H9 (cell line): ENCODE measurements at regions not wholly inside any gene's neighbourhood (a gene's known extent, or its start where the extent isn't known, plus 50 kb on each side); places are given as distances from the start of the nearest gene placed in this dataset.

Experiments used
- DNase-seq: peaks from one replicate; pipeline ENCODE4 v3.0.0-alpha.2; 2017
- H2AFZ ChIP-seq: one replicate; pipeline ENCODE4 v1.6.1; 2013; ENCODE audit warnings: mild to moderate bottlenecking, low read length, control low read depth, moderate library complexity
- H2AK5ac ChIP-seq: 2 replicates; pipeline ENCODE4 v1.6.1; 2013; ENCODE audit warnings: low read length, control low read depth, mixed read lengths; ENCODE audit not compliant: insufficient read length
- H2BK120ac ChIP-seq: one replicate; pipeline ENCODE4 v1.6.1; 2013; ENCODE audit warnings: low read depth, mild to moderate bottlenecking, low read length, control low read depth, inconsistent platforms; ENCODE audit not compliant: poor library complexity, severe bottlenecking
- H2BK12ac ChIP-seq: 2 replicates; pipeline ENCODE4 v1.6.1; 2013; ENCODE audit warnings: low read length, control low read depth, mixed read lengths, low read depth; ENCODE audit not compliant: insufficient read length
- H2BK15ac ChIP-seq: 2 replicates; pipeline ENCODE4 v1.6.1; 2013; ENCODE audit warnings: low read depth, low read length, control low read depth
- H2BK20ac ChIP-seq: one replicate; pipeline ENCODE4 v1.6.1; 2013; ENCODE audit warnings: low read depth, mild to moderate bottlenecking, low read length, control low read depth, inconsistent platforms; ENCODE audit not compliant: poor library complexity, severe bottlenecking
- H2BK5ac ChIP-seq: 2 replicates; pipeline ENCODE4 v1.6.1; 2013; ENCODE audit warnings: low read length, control low read depth, mixed read lengths; ENCODE audit not compliant: insufficient read length
- H3K14ac ChIP-seq: 2 replicates; pipeline ENCODE4 v1.6.1; 2013; ENCODE audit warnings: low read length, control low read depth; ENCODE audit not compliant: insufficient read depth
- H3K18ac ChIP-seq: 2 replicates; pipeline ENCODE4 v1.6.1; 2013; ENCODE audit warnings: low read depth, mild to moderate bottlenecking, mixed read lengths, low read length, control low read depth; ENCODE audit not compliant: insufficient read length
- H3K23ac ChIP-seq: 2 replicates; pipeline ENCODE4 v1.6.1; 2013; ENCODE audit warnings: low read length, control low read depth, mixed read lengths, low read depth; ENCODE audit not compliant: insufficient read length
- H3K23me2 ChIP-seq: 2 replicates; pipeline ENCODE4 v1.6.1; 2013; ENCODE audit warnings: low read depth, mild to moderate bottlenecking, mixed read lengths, low read length, control low read depth; ENCODE audit not compliant: insufficient read length, poor library complexity, severe bottlenecking
- H3K27ac ChIP-seq: 2 replicates; pipeline ENCODE4 v1.5.1; 2013; ENCODE audit warnings: low read length, control low read depth, mixed read lengths, low read depth; ENCODE audit not compliant: insufficient read length
- H3K27me3 ChIP-seq: 2 replicates; pipeline ENCODE4 v1.6.1; 2013; ENCODE audit warnings: low read length, control low read depth, inconsistent platforms; ENCODE audit not compliant: insufficient read depth
- H3K4ac ChIP-seq: 2 replicates; pipeline ENCODE4 v1.6.1; 2013; ENCODE audit warnings: low read depth, mild to moderate bottlenecking, control low read depth, inconsistent platforms, low read length, moderate library complexity
- H3K4me1 ChIP-seq: 2 replicates; pipeline ENCODE4 v1.6.1; 2013; ENCODE audit warnings: low read length, control low read depth, inconsistent platforms; ENCODE audit not compliant: insufficient read depth
- H3K4me2 ChIP-seq: 2 replicates; pipeline ENCODE4 v1.6.1; 2013; ENCODE audit warnings: low read length, control low read depth, mixed read lengths; ENCODE audit not compliant: insufficient read length, insufficient read depth
- H3K56ac ChIP-seq: 2 replicates; pipeline ENCODE4 v1.6.1; 2013; ENCODE audit warnings: low read depth, mild to moderate bottlenecking, mixed read lengths, low read length, control low read depth; ENCODE audit not compliant: insufficient read length
- H3K79me1 ChIP-seq: 2 replicates; pipeline ENCODE4 v1.6.1; 2013; ENCODE audit warnings: low read depth, mild to moderate bottlenecking, moderate library complexity, low read length, control low read depth, inconsistent platforms; ENCODE audit not compliant: insufficient read depth, poor library complexity, severe bottlenecking
- H3K79me2 ChIP-seq: 2 replicates; pipeline ENCODE4 v1.6.1; 2013; ENCODE audit warnings: low read length, control low read depth, inconsistent platforms; ENCODE audit not compliant: insufficient read depth
- H3K9ac ChIP-seq: 2 replicates; pipeline ENCODE4 v1.6.1; 2013; ENCODE audit warnings: low read length, control low read depth, mixed read lengths; ENCODE audit not compliant: insufficient read length; ENCODE audit errors: extremely low read depth
- H3K9me3 ChIP-seq: one replicate; pipeline ENCODE4 v1.6.1; 2013; ENCODE audit warnings: low read depth, low read length, inconsistent platforms; ENCODE audit not compliant: control insufficient read depth
- H3T11ph ChIP-seq: one replicate; pipeline ENCODE4 v1.6.1; 2013; ENCODE audit warnings: mild to moderate bottlenecking, low read length, control low read depth, inconsistent platforms
- H4K20me1 ChIP-seq: one replicate; pipeline ENCODE4 v1.6.1; 2013; ENCODE audit not compliant: control insufficient read depth, insufficient read length, insufficient read depth
- H4K5ac ChIP-seq: 2 replicates; pipeline ENCODE4 v1.6.1; 2013; ENCODE audit warnings: low read depth, mild to moderate bottlenecking, mixed read lengths, low read length, control low read depth; ENCODE audit not compliant: insufficient read length
- H4K8ac ChIP-seq: replicated peaks from 2 replicates; pipeline ENCODE4 v1.6.1; 2013; ENCODE audit warnings: low read length, control low read depth, mixed read lengths, low read depth; ENCODE audit not compliant: insufficient read length
- H4K91ac ChIP-seq: 2 replicates; pipeline ENCODE4 v1.6.1; 2013; ENCODE audit warnings: low read depth, mild to moderate bottlenecking, moderate library complexity, mixed read lengths, low read length, control low read depth; ENCODE audit not compliant: insufficient read length
- H3K27ac Mint-ChIP-seq, 3 experiments: 2 replicates in 2 of 3; 3 replicates in 1 of 3; pipeline ENCODE4 v1.8.0; 2020 to 2021; ENCODE audit warnings: mixed read lengths in 3 of 3, mild to moderate bottlenecking in 1 of 3, moderate library complexity in 1 of 3
- H3K27me3 Mint-ChIP-seq: 2 replicates; pipeline ENCODE4 v1.8.0; 2021; ENCODE audit warnings: low read depth, mild to moderate bottlenecking, moderate library complexity, mixed read lengths
- H3K36me3 Mint-ChIP-seq, 3 experiments: 2 replicates in 2 of 3; 3 replicates in 1 of 3; pipeline ENCODE4 v1.8.0; 2020 to 2021; ENCODE audit warnings: low read depth in 3 of 3, mixed read lengths in 3 of 3; ENCODE audit not compliant: insufficient read depth in 1 of 3
- H3K4me1 Mint-ChIP-seq, 2 experiments: 2 replicates each; pipeline ENCODE4 v1.8.0; 2020; ENCODE audit warnings: mixed read lengths in 2 of 2
- H3K4me3 Mint-ChIP-seq, 2 experiments: 2 replicates in 1 of 2; 3 replicates in 1 of 2; pipeline ENCODE4 v1.8.0; 2020 to 2021; ENCODE audit warnings: mild to moderate bottlenecking in 2 of 2, mixed read lengths in 2 of 2, moderate library complexity in 1 of 2
- H3K9me3 Mint-ChIP-seq, 2 experiments: 2 replicates in 1 of 2; 3 replicates in 1 of 2; pipeline ENCODE4 v1.8.0; 2020; ENCODE audit warnings: mild to moderate bottlenecking in 2 of 2, mixed read lengths in 2 of 2, moderate library complexity in 1 of 2
- WGBS: extraction: QIAGEN DNeasy Blood & Tissue Kit; methylation state at CpG from one replicate; pipeline ENCODE4 v1.1.7; 2013; ENCODE audit warnings: missing lambda C conversion rate, low lambda C conversion rate, mixed read lengths; ENCODE audit not compliant: insufficient read length; ENCODE audit errors: extremely low coverage; 5-methylcytosine and 5-hydroxymethylcytosine counted together
- TF ChIP-seq, protein P1 (sequence below): fragments of 200-600 bp; sonication (generic); conservative IDR thresholded peaks from 3 replicates; pipeline ENCODE4 v1.8.0; 2021; ENCODE audit warnings: antibody characterized with exemption, mild to moderate bottlenecking

DNA sequence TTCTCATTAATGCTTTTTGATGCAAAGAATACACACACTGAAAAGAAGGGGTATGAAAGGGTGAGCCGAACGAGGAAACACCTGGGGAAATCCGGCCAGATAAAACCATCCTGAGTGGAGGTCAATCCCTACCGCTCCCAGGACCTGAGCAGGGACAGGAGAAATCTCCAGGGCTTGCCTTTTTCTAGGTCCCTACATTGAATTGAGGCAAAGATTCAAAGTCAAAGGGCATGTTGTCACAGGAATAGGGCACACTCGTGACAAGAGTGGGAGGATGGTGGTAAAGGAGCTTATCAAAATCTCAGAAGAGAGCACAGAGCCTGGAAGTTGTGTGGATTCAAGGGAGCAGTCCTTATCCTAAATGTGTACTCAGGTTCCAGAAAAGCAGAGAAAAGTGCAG lies 61.2 kb upstream of the ACKR3 start:
- Histone ChIP-seq H3K4me2 (no peak overlapping the region), H3K9me3 (no peaks in the 10 kb centered on the region), H3T11ph (no peak overlapping the region), H2BK12ac (no peak overlapping the region), H2BK15ac (no peak overlapping the region), H2BK5ac (no peak overlapping the region), H2BK20ac (no peak overlapping the region), H4K91ac (no peak overlapping the region), H3K23ac (no peak overlapping the region), H3K79me2 (no peaks in the 10 kb centered on the region), H3K56ac (no peak overlapping the region), H4K5ac (no peak overlapping the region), H3K23me2 (no peaks in the 10 kb centered on the region), H4K20me1 (no peaks in the 10 kb centered on the region), H2AFZ (no peak overlapping the region), H2BK120ac (no peak overlapping the region), H4K8ac (no peak overlapping the region), H3K4ac (no peak overlapping the region), H3K27me3 (no peaks in the 10 kb centered on the region; the same call in 1 of the 2 replicates), H3K79me1 (no peaks in the 10 kb centered on the region), H3K4me1 (0 out of 2 replicates have a peak, but pooled peaks cover 3% of the 10 kb centered on the region), H3K18ac (no peak overlapping the region), H2AK5ac (no peak overlapping the region), H3K14ac (no peak overlapping the region), H3K9ac (no peak overlapping the region), H3K27ac (no peak overlapping the region)
- TF ChIP-seq, protein P1, sequence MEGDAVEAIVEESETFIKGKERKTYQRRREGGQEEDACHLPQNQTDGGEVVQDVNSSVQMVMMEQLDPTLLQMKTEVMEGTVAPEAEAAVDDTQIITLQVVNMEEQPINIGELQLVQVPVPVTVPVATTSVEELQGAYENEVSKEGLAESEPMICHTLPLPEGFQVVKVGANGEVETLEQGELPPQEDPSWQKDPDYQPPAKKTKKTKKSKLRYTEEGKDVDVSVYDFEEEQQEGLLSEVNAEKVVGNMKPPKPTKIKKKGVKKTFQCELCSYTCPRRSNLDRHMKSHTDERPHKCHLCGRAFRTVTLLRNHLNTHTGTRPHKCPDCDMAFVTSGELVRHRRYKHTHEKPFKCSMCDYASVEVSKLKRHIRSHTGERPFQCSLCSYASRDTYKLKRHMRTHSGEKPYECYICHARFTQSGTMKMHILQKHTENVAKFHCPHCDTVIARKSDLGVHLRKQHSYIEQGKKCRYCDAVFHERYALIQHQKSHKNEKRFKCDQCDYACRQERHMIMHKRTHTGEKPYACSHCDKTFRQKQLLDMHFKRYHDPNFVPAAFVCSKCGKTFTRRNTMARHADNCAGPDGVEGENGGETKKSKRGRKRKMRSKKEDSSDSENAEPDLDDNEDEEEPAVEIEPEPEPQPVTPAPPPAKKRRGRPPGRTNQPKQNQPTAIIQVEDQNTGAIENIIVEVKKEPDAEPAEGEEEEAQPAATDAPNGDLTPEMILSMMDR, result no peak
- Mint-ChIP-seq H3K4me3 (no peak overlapping the region), H3K4me1 (peaks cover 11 to 23% of the 10 kb centered on the region in 2 experiments), H3K36me3 (peaks cover 0 to 2% (median 0%) of the 10 kb centered on the region in 3 experiments; a peak in 1 of 7 replicates), H3K27me3 (peaks cover 27% of the 10 kb centered on the region), H3K9me3 (no peaks in the 10 kb centered on the region; a peak in 1 of 5 replicates), H3K27ac (no peak overlapping the region)
- WGBS, result no CpG with 5 or more reads among the region's 5 CpGs
- no peak for DNase-seq
